ENCODE measurements at regions not wholly inside any gene's neighbourhood (a gene's known extent, or its start where the extent isn't known, plus 50 kb on each side); places are given as distances from the start of the nearest gene placed in this dataset.
"Not testable (repeated sequence)": the region's sequence is repeated elsewhere in the genome, so short reads cannot be mapped to it uniquely, and the experiment has no call there.

- H3K27me3 Mint-ChIP-seq, result no peaks in the 10 kb centered on the region
- H3K4me3 ChIP-seq (ENCODE audit: control extremely low read depth in 1 of 5, extremely low read depth in 1 of 5, insufficient read depth in 1 of 5, low read depth in 2 of 5, low read length in 4 of 5), result no peak overlapping the region
These were observed 1533.3 kb upstream of the SPRY2 start for GRCh38 chr13:81874253-81874652.

GRCh38 chr13:81872581-81872980 lies 1531.7 kb upstream of the SPRY2 start:
- no peak overlapping the region for H3K4me3 Mint-ChIP-seq
- Histone ChIP-seq H3K36me3 (replicated peaks in 1 of 2; ENCODE audit: control extremely low read depth in 1 of 2, control insufficient read depth in 1 of 2, extremely low read depth in 1 of 2, insufficient read depth in 2 of 2, low read length in 1 of 2) (no peaks in the 10 kb centered on the region), H3K79me2 (ENCODE audit: control insufficient read depth, insufficient read depth, low read length) (no peaks in the 10 kb centered on the region), H2AFZ (ENCODE audit: insufficient read depth, low read depth, low read length, poor library complexity, severe bottlenecking) (no peak overlapping the region), H3K9me3 (ENCODE audit: control extremely low read depth in 1 of 3, control insufficient read depth in 2 of 3, insufficient read depth in 1 of 3, low read length in 2 of 3) (peaks cover 0 to 3% (median 0%) of the 10 kb centered on the region in 3 donors), H4K20me1 (ENCODE audit: control insufficient read depth, insufficient read depth, low read length, poor library complexity, severe bottlenecking) (no peaks in the 10 kb centered on the region), H3K4me1 (ENCODE audit: control insufficient read depth in 2 of 2, insufficient read depth in 2 of 2, low read length in 2 of 2) (no peaks in the 10 kb centered on the region), H3K4me2 (replicated peaks; ENCODE audit: low read depth, low read length, poor library complexity, severe bottlenecking) (no peak overlapping the region), H3K4me3 (ENCODE audit: control extremely low read depth in 1 of 5, extremely low read depth in 1 of 5, insufficient read depth in 1 of 5, low read depth in 2 of 5, low read length in 4 of 5) (no peak overlapping the region), H3K27ac (ENCODE audit: low read length in 2 of 2) (no peak overlapping the region), H3K27me3 (replicated peaks in 1 of 4; ENCODE audit: control extremely low read depth in 1 of 4, control insufficient read depth in 3 of 4, insufficient read depth in 4 of 4, low read length in 3 of 4) (no peaks in the 10 kb centered on the region), H3K9ac (ENCODE audit: low read length) (no peak overlapping the region)
- H3K9me3 Mint-ChIP-seq (ENCODE audit: insufficient read depth), result peaks cover 6% of the 10 kb centered on the region
- ATAC-seq (ENCODE audit: low read depth) (no peak), DNase-seq (no peak)
- no peaks in the 10 kb centered on the region for H3K27me3 Mint-ChIP-seq
- no peaks in the 10 kb centered on the region for H3K4me1 Mint-ChIP-seq
- intact Hi-C loops (cut with micrococcal nuclease), result no loop called here
- ChIA-PET POLR2A (no interaction called here), CTCF (no interaction called here)
- TF ChIP-seq EZH2 (IDR thresholded peaks at IDR 0.05; ENCODE audit: borderline replicate concordance, insufficient read depth, low read depth, low read length, poor library complexity, severe bottlenecking), result no peak
- no peak for TF ChIP-seq CTCF (IDR thresholded peaks at IDR 0.05)
- no peak overlapping the region for H3K27ac Mint-ChIP-seq
- WGBS (ENCODE audit: insufficient coverage), result no CpG with 5 or more reads among the region's 3 CpGs

More at GRCh38 chr13:81874253-81874652, 1533.3 kb upstream of the SPRY2 start:
- intact Hi-C loops (cut with micrococcal nuclease), result no loop called here
- H3K4me1 Mint-ChIP-seq, result no peaks in the 10 kb centered on the region
- H3K27me3 ChIP-seq (replicated peaks in 1 of 4; ENCODE audit: control extremely low read depth in 1 of 4, control insufficient read depth in 3 of 4, insufficient read depth in 4 of 4, low read length in 3 of 4), result no peaks in the 10 kb centered on the region
- no peaks in the 10 kb centered on the region for H3K36me3 ChIP-seq (replicated peaks in 1 of 2; ENCODE audit: control extremely low read depth in 1 of 2, control insufficient read depth in 1 of 2, extremely low read depth in 1 of 2, insufficient read depth in 2 of 2, low read length in 1 of 2)
- peaks cover 2% of the 10 kb centered on the region for H3K9me3 Mint-ChIP-seq (ENCODE audit: insufficient read depth)
- H3K79me2 ChIP-seq (ENCODE audit: control insufficient read depth, insufficient read depth, low read length), result no peaks in the 10 kb centered on the region
- H3K27ac Mint-ChIP-seq, result no peak overlapping the region
- H4K20me1 ChIP-seq (ENCODE audit: control insufficient read depth, insufficient read depth, low read length, poor library complexity, severe bottlenecking), result no peaks in the 10 kb centered on the region
- TF ChIP-seq EZH2 (IDR thresholded peaks at IDR 0.05; ENCODE audit: borderline replicate concordance, insufficient read depth, low read depth, low read length, poor library complexity, severe bottlenecking), result no peak
- TF ChIP-seq CTCF (IDR thresholded peaks at IDR 0.05), result no peak
- ChIA-PET POLR2A (no interaction called here), CTCF (no interaction called here)
- no peaks in the 10 kb centered on the region for H3K4me1 ChIP-seq (ENCODE audit: control insufficient read depth in 2 of 2, insufficient read depth in 2 of 2, low read length in 2 of 2)
- 100% methylated on average over 1 of the region's 4 CpGs for WGBS (ENCODE audit: insufficient coverage)
- H3K27ac ChIP-seq (ENCODE audit: low read length in 2 of 2), result no peak overlapping the region
- no peak for DNase-seq
- no peak for ATAC-seq (ENCODE audit: low read depth)
- no peaks in the 10 kb centered on the region for H3K9me3 ChIP-seq (ENCODE audit: control extremely low read depth in 1 of 3, control insufficient read depth in 2 of 3, insufficient read depth in 1 of 3, low read length in 2 of 3)
- no peak overlapping the region for H3K4me2 ChIP-seq (replicated peaks; ENCODE audit: low read depth, low read length, poor library complexity, severe bottlenecking)
- H3K9ac ChIP-seq (ENCODE audit: low read length), result no peak overlapping the region
- no peak overlapping the region for H3K4me3 Mint-ChIP-seq
- H2AFZ ChIP-seq (ENCODE audit: insufficient read depth, low read depth, low read length, poor library complexity, severe bottlenecking), result no peak overlapping the region

- 74% methylated on average over 4 of the region's 4 CpGs for WGBS (ENCODE audit: insufficient coverage)
- CTCF ChIA-PET, result not testable (repeated sequence)
These were observed 1530.9 kb upstream of the SPRY2 start for GRCh38 chr13:81871751-81872325.

More at GRCh38 chr13:81871751-81872325, 1530.9 kb upstream of the SPRY2 start:
- H4K20me1 ChIP-seq (ENCODE audit: control insufficient read depth, insufficient read depth, low read length, poor library complexity, severe bottlenecking); H3K36me3 ChIP-seq (replicated peaks in 1 of 2; ENCODE audit: control extremely low read depth in 1 of 2, control insufficient read depth in 1 of 2, extremely low read depth in 1 of 2, insufficient read depth in 2 of 2, low read length in 1 of 2); H3K27ac ChIP-seq (ENCODE audit: low read length in 2 of 2); H3K4me1 Mint-ChIP-seq; H3K9me3 ChIP-seq (ENCODE audit: control extremely low read depth in 1 of 3, control insufficient read depth in 2 of 3, insufficient read depth in 1 of 3, low read length in 2 of 3); H3K27ac Mint-ChIP-seq; POLR2A ChIA-PET; H3K27me3 Mint-ChIP-seq; ATAC-seq (ENCODE audit: low read depth); H3K4me3 Mint-ChIP-seq; H3K79me2 ChIP-seq (ENCODE audit: control insufficient read depth, insufficient read depth, low read length); intact Hi-C loops (cut with micrococcal nuclease); H3K4me2 ChIP-seq (replicated peaks; ENCODE audit: low read depth, low read length, poor library complexity, severe bottlenecking); H3K27me3 ChIP-seq (replicated peaks in 1 of 4; ENCODE audit: control extremely low read depth in 1 of 4, control insufficient read depth in 3 of 4, insufficient read depth in 4 of 4, low read length in 3 of 4); H3K4me3 ChIP-seq (ENCODE audit: control extremely low read depth in 1 of 5, extremely low read depth in 1 of 5, insufficient read depth in 1 of 5, low read depth in 2 of 5, low read length in 4 of 5); H3K9me3 Mint-ChIP-seq (ENCODE audit: insufficient read depth); H2AFZ ChIP-seq (ENCODE audit: insufficient read depth, low read depth, low read length, poor library complexity, severe bottlenecking); DNase-seq; H3K4me1 ChIP-seq (ENCODE audit: control insufficient read depth in 2 of 2, insufficient read depth in 2 of 2, low read length in 2 of 2); H3K9ac ChIP-seq (ENCODE audit: low read length): not testable (repeated sequence)
